ENCODE measurements at regions not wholly inside any gene's neighbourhood (a gene's known extent, or its start where the extent isn't known, plus 50 kb on each side); places are given as distances from the start of the nearest gene placed in this dataset.

- Histone ChIP-seq H4K20me1 (ENCODE audit: insufficient read depth, low read length) (no peaks in the 10 kb centered on the region), H3K36me3 (replicated peaks; ENCODE audit: insufficient read depth, low read length) (no peaks in the 10 kb centered on the region), H3K9me3 (replicated peaks; ENCODE audit: insufficient read depth, low read length) (no peaks in the 10 kb centered on the region), H3K4me3 (ENCODE audit: low read length) (no peak overlapping the region), H3F3A (ENCODE audit: insufficient read depth, low read length) (no peaks in the 10 kb centered on the region), H3K9me2 (replicated peaks; ENCODE audit: insufficient read depth, low read length) (no peaks in the 10 kb centered on the region), H3K79me2 (ENCODE audit: low read length) (no peaks in the 10 kb centered on the region), H3K27me3 (replicated peaks; ENCODE audit: insufficient read depth, low read length) (no peaks in the 10 kb centered on the region), H3K27ac (ENCODE audit: low read length) (no peak overlapping the region), H3K9ac (ENCODE audit: low read length) (no peak overlapping the region), H2AFZ (ENCODE audit: low read length) (no peak overlapping the region), H3K4me2 (ENCODE audit: low read depth, low read length) (no peak overlapping the region), H3K4me1 (ENCODE audit: low read length) (peaks cover 21% of the 10 kb centered on the region)
- TF ChIP-seq EZH2 (optimal IDR thresholded peaks at IDR 0.05; ENCODE audit: low read depth, low read length) (no peak), EZH2phosphoT487 (IDR thresholded peaks at IDR 0.05; ENCODE audit: low read length) (no peak)
- TF ChIP-seq, protein P1, sequence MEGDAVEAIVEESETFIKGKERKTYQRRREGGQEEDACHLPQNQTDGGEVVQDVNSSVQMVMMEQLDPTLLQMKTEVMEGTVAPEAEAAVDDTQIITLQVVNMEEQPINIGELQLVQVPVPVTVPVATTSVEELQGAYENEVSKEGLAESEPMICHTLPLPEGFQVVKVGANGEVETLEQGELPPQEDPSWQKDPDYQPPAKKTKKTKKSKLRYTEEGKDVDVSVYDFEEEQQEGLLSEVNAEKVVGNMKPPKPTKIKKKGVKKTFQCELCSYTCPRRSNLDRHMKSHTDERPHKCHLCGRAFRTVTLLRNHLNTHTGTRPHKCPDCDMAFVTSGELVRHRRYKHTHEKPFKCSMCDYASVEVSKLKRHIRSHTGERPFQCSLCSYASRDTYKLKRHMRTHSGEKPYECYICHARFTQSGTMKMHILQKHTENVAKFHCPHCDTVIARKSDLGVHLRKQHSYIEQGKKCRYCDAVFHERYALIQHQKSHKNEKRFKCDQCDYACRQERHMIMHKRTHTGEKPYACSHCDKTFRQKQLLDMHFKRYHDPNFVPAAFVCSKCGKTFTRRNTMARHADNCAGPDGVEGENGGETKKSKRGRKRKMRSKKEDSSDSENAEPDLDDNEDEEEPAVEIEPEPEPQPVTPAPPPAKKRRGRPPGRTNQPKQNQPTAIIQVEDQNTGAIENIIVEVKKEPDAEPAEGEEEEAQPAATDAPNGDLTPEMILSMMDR (IDR thresholded peaks at IDR 0.05; ENCODE audit: low read length): no peak
- DNase-seq: no peak
Measured at GRCh38 chr1:208413006-208413405, 168.8 kb upstream of the PLXNA2 start.

DNA sequence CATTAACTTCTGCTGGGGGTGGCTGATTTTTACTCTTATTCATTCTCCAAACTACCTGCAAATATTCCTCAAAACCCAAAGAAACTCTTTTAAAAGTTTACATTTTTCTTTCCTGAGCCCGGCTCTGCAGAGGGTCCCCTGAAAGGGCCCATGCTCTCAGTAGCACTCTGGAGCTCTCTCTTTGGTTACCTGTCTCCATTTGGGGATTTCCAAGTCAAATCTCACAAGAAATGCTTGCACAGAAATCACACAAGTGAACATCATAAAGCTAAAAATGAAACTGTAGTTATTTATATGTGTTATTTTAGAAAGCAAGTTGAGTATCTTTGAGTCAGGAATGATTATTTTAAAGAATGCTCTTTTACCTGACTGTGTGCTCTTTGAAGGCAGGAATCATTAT is 174.5 kb upstream of the PLXNA2 start:
- Histone ChIP-seq H4K20me1 (ENCODE audit: insufficient read depth, low read length) (no peaks in the 10 kb centered on the region), H3F3A (ENCODE audit: insufficient read depth, low read length) (peaks cover 3% of the 10 kb centered on the region; the same call in 1 of the 2 replicates), H3K36me3 (replicated peaks; ENCODE audit: insufficient read depth, low read length) (no peaks in the 10 kb centered on the region), H3K4me2 (ENCODE audit: low read depth, low read length) (peak overlapping the region; percentile 23; the same call in 1 of the 2 replicates), H2AFZ (ENCODE audit: low read length) (peak overlapping the region; percentile 38), H3K4me1 (ENCODE audit: low read length) (peaks cover 36% of the 10 kb centered on the region), H3K9ac (ENCODE audit: low read length) (no peak overlapping the region), H3K27me3 (replicated peaks; ENCODE audit: insufficient read depth, low read length) (no peaks in the 10 kb centered on the region), H3K9me2 (replicated peaks; ENCODE audit: insufficient read depth, low read length) (no peaks in the 10 kb centered on the region), H3K27ac (ENCODE audit: low read length) (peak overlapping the region; percentile 41; the same call in 1 of the 2 replicates), H3K79me2 (ENCODE audit: low read length) (no peaks in the 10 kb centered on the region), H3K4me3 (ENCODE audit: low read length) (no peak overlapping the region), H3K9me3 (replicated peaks; ENCODE audit: insufficient read depth, low read length) (no peaks in the 10 kb centered on the region)
- TF ChIP-seq EZH2phosphoT487 (IDR thresholded peaks at IDR 0.05; ENCODE audit: low read length) (no peak), EZH2 (optimal IDR thresholded peaks at IDR 0.05; ENCODE audit: low read depth, low read length) (no peak)
- TF ChIP-seq, protein P1 (IDR thresholded peaks at IDR 0.05; ENCODE audit: low read length): no peak
- DNase-seq: peak; percentile 80

DNA sequence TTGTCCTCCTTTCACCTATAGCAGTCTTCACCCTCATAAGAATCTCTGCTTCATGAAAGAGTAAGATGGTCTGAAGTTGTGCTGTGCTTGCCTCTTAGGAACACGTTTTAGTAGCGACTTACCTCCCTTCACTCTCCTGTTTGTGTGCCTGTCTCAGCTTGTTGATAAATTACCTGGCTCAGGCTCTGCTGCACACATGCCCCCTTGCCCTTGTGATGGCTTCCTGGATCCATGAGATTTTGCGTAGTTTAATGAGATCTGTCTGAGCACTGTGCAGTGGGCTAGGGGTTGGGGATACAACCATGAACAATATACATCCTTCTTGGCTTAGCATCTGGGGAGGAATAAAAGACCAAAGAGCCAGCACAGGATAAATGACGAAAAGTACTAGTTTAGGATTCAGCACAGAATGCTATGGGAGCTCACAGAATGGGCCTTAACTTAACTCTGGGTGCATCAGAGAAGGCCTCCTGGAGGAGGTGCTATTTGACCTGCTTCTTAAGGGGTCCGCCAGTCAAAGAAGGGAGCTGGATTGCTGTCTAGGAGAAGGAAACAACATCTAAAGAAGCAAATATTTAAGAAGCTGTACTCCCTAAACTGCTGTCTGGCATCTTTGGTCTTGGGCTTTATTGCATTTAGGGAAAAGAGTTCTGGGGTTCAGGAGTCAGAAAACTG is 175.7 kb upstream of the PLXNA2 start:
- H3K9ac ChIP-seq (ENCODE audit: low read length): no peak overlapping the region
- H3K27ac ChIP-seq (ENCODE audit: low read length): no peak overlapping the region
- DNase-seq: no peak
- no peaks in the 10 kb centered on the region for H4K20me1 ChIP-seq (ENCODE audit: insufficient read depth, low read length)
- no peak overlapping the region for H3K4me3 ChIP-seq (ENCODE audit: low read length)
- H3K4me2 ChIP-seq (ENCODE audit: low read depth, low read length): no peak overlapping the region
- peaks cover 3% of the 10 kb centered on the region; the same call in 1 of the 2 replicates for H3F3A ChIP-seq (ENCODE audit: insufficient read depth, low read length)
- H3K79me2 ChIP-seq (ENCODE audit: low read length): no peaks in the 10 kb centered on the region
- no peaks in the 10 kb centered on the region for H3K9me3 ChIP-seq (replicated peaks; ENCODE audit: insufficient read depth, low read length)
- TF ChIP-seq EZH2 (optimal IDR thresholded peaks at IDR 0.05; ENCODE audit: low read depth, low read length): no peak
- no peak for TF ChIP-seq EZH2phosphoT487 (IDR thresholded peaks at IDR 0.05; ENCODE audit: low read length)
- TF ChIP-seq, protein P1 (IDR thresholded peaks at IDR 0.05; ENCODE audit: low read length): no peak
- no peak overlapping the region for H2AFZ ChIP-seq (ENCODE audit: low read length)
- H3K4me1 ChIP-seq (ENCODE audit: low read length): peaks cover 36% of the 10 kb centered on the region
- no peaks in the 10 kb centered on the region for H3K36me3 ChIP-seq (replicated peaks; ENCODE audit: insufficient read depth, low read length)
- H3K9me2 ChIP-seq (replicated peaks; ENCODE audit: insufficient read depth, low read length): no peaks in the 10 kb centered on the region
- no peaks in the 10 kb centered on the region for H3K27me3 ChIP-seq (replicated peaks; ENCODE audit: insufficient read depth, low read length)

All from MM.1S (cell line).